ENCODE measurements at regions not wholly inside any gene's neighbourhood (a gene's known extent, or its start where the extent isn't known, plus 50 kb on each side); places are given as distances from the start of the nearest gene placed in this dataset.

GRCh38 chr4:41364876-41365275 is 108.1 kb downstream of the UCHL1 start:
- Histone ChIP-seq H3K4me1 (peaks cover 0 to 19% (median 6%) of the 10 kb centered on the region in 4 donors), H3K4me3 (no peak overlapping the region), H3K27me3 (no peaks in the 10 kb centered on the region), H3K9me3 (no peaks in the 10 kb centered on the region), H3K27ac (peak overlapping the region in 2 of 4 donors; percentile 17 to 91), H3K36me3 (no peaks in the 10 kb centered on the region)
- no peak for TF ChIP-seq POLR2A (IDR thresholded peaks at IDR 0.05)
- TF ChIP-seq EP300 (IDR thresholded peaks at IDR 0.05), result no peak
- TF ChIP-seq POLR2AphosphoS5 (IDR thresholded peaks at IDR 0.05), result no peak
- no peak for TF ChIP-seq CTCF (IDR thresholded peaks at IDR 0.05)
- intact Hi-C loops (cut with DNase I), result loop anchor here (5.0 kb wide), 3 partner anchors 83 to 247 kb away; partner anchors contain the start of gene LIMCH1
- WGBS, 2 donors, result 35 to 77% methylated on average over 3 of the region's 3 CpGs
- no peak for DNase-seq

- intact Hi-C loops (cut with DNase I), result no loop called here
Observed at GRCh38 chr4:41365681-41366080, 109.0 kb downstream of the UCHL1 start.

GRCh38 chr4:41366911-41367517 is 110.3 kb downstream of the UCHL1 start:
- intact Hi-C loops (cut with DNase I), result no loop called here
- no peak for DNase-seq
- no peak overlapping the region for H3K27ac ChIP-seq
- no peak overlapping the region for H3K4me3 ChIP-seq
- H3K9me3 ChIP-seq, result no peaks in the 10 kb centered on the region
- WGBS, 2 donors, result 81 to 82% methylated on average over 4 of the region's 4 CpGs
- H3K4me1 ChIP-seq, result peaks cover 0 to 3% (median under 1%) of the 10 kb centered on the region in 4 donors
- no peaks in the 10 kb centered on the region for H3K36me3 ChIP-seq
- TF ChIP-seq POLR2A (IDR thresholded peaks at IDR 0.05) (no peak), CTCF (IDR thresholded peaks at IDR 0.05) (no peak), POLR2AphosphoS5 (IDR thresholded peaks at IDR 0.05) (no peak), EP300 (IDR thresholded peaks at IDR 0.05) (no peak)
- H3K27me3 ChIP-seq, result no peaks in the 10 kb centered on the region

More at GRCh38 chr4:41365681-41366080, 109.0 kb downstream of the UCHL1 start:
- 94% methylated on average over 4 of the region's 4 CpGs for WGBS, 2 donors
- Histone ChIP-seq H3K27ac (no peak overlapping the region), H3K27me3 (no peaks in the 10 kb centered on the region), H3K4me3 (no peak overlapping the region), H3K36me3 (no peaks in the 10 kb centered on the region), H3K9me3 (no peaks in the 10 kb centered on the region), H3K4me1 (peaks cover 0 to 14% (median 5%) of the 10 kb centered on the region in 4 donors)
- no peak for DNase-seq
- no peak for TF ChIP-seq CTCF (IDR thresholded peaks at IDR 0.05)
- TF ChIP-seq POLR2AphosphoS5 (IDR thresholded peaks at IDR 0.05), result no peak
- no peak for TF ChIP-seq POLR2A (IDR thresholded peaks at IDR 0.05)
- no peak for TF ChIP-seq EP300 (IDR thresholded peaks at IDR 0.05)

- no peak for TF ChIP-seq POLR2A (IDR thresholded peaks at IDR 0.05)
- no peak for TF ChIP-seq EP300 (IDR thresholded peaks at IDR 0.05)
- TF ChIP-seq POLR2AphosphoS5 (IDR thresholded peaks at IDR 0.05), result no peak
- TF ChIP-seq CTCF (IDR thresholded peaks at IDR 0.05), result no peak
- intact Hi-C loops (cut with DNase I), result no loop called here
Observed at GRCh38 chr4:41369680-41370079, 113.0 kb downstream of the UCHL1 start.

GRCh38 chr4:41373221-41373620 is 116.5 kb downstream of the UCHL1 start:
- intact Hi-C loops (cut with DNase I), result no loop called here
- no peak for DNase-seq
- Histone ChIP-seq H3K4me3 (no peak overlapping the region), H3K27me3 (no peaks in the 10 kb centered on the region), H3K27ac (no peak overlapping the region), H3K9me3 (no peaks in the 10 kb centered on the region), H3K4me1 (no peaks in the 10 kb centered on the region), H3K36me3 (no peaks in the 10 kb centered on the region)
- WGBS, 2 donors, result 76 to 90% methylated on average over 3 of the region's 3 CpGs
- TF ChIP-seq POLR2A (IDR thresholded peaks at IDR 0.05) (no peak), EP300 (IDR thresholded peaks at IDR 0.05) (no peak), CTCF (IDR thresholded peaks at IDR 0.05) (no peak), POLR2AphosphoS5 (IDR thresholded peaks at IDR 0.05) (no peak)

More at GRCh38 chr4:41369680-41370079, 113.0 kb downstream of the UCHL1 start:
- Histone ChIP-seq H3K9me3 (no peaks in the 10 kb centered on the region), H3K4me3 (no peak overlapping the region), H3K27me3 (no peaks in the 10 kb centered on the region), H3K27ac (no peak overlapping the region), H3K4me1 (no peaks in the 10 kb centered on the region), H3K36me3 (no peaks in the 10 kb centered on the region)
- no peak for DNase-seq
- WGBS, 2 donors, result 50 to 75% methylated on average over 4 of the region's 4 CpGs

All from sigmoid colon (tissue), 6 donors.